GM19328 (cell line): ENCODE measurements at regions not wholly inside any gene's neighbourhood (a gene's known extent, or its start where the extent isn't known, plus 50 kb on each side); places are given as distances from the start of the nearest gene placed in this dataset.

Experiments used
- ATAC-seq: cut with Tn5 transposase; IDR thresholded peaks from one replicate; pipeline ENCODE4 v1.9.1; 2021; ENCODE audit warnings: mild to moderate bottlenecking, moderate library complexity; ENCODE audit not compliant: unreplicated experiment

DNA sequence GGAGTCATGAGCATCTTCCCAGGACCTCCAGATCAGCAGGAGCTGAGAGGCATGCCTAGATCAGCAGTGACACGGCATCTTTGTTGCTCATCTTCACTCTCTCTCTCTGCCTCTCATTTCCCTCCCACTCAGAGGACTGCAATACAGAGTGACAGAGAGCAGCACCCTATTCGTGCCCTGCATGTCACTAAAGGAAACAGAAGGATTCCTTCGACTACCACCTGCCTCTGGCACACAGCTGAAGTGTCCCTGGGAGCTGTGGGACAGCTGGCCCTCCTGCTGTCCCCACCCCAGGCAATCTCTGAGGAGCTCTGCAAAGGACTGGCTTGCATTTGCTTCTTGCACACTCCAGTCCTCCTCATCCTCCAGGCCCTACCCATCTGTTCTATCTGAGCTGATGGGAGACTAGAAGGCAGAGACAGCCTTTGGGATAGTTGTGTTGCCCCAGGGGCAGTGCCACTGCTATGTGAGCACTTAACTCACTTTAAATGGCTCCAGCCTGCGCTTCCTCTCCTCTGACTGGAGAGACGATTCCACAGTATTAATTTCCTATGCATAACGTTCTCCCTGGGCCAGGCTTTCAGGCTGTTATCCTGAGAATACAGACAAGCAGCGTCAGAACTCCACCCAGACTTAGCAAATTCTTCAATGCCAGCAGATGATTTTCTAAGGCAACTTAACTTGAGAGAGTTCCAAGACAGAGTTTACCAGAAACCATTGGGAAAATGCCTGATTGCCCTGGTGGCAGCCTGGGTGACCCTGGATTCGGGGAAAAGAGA is 167.6 kb upstream of the MAP1B start:
- ATAC-seq = no peak

DNA sequence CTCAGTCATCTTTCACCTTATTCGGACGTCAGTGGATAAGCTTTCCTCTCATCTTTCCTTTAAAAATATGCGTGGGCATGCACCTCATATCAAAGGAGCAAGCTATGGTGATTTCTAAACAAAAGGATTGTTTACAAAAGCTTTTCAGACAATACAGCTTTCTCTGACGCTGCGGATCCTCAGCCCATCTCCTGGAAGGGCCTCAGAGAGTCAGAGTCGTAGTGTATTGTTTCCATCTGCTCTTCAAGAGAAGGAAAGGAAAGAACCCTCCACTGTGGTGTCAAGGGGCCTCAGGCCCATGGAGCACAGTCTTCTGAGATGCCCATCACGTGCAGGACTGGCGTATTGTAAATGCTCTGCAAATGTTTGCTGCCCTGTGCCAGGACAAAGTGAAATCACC is 163.4 kb upstream of the MAP1B start:
- no peak for ATAC-seq

DNA sequence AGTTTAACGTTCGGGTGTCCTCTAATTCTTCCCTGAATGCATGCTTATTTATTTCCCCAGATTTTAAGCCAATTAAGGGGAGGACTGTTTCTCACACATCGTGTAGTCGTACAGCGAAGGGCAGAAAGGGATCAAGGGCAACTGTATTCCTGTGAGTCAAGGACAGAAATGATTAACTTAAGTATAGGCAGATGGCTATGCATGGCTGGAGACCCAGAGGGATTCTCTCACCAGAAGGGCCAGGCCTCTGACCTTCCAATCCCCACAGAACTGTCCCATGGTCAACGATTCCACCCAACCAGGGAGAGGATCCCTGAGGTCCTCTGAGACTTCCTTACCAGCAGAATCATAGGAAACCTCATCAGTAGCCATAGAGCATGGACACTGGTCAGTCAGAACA is 161.8 kb upstream of the MAP1B start:
- no peak for ATAC-seq

DNA sequence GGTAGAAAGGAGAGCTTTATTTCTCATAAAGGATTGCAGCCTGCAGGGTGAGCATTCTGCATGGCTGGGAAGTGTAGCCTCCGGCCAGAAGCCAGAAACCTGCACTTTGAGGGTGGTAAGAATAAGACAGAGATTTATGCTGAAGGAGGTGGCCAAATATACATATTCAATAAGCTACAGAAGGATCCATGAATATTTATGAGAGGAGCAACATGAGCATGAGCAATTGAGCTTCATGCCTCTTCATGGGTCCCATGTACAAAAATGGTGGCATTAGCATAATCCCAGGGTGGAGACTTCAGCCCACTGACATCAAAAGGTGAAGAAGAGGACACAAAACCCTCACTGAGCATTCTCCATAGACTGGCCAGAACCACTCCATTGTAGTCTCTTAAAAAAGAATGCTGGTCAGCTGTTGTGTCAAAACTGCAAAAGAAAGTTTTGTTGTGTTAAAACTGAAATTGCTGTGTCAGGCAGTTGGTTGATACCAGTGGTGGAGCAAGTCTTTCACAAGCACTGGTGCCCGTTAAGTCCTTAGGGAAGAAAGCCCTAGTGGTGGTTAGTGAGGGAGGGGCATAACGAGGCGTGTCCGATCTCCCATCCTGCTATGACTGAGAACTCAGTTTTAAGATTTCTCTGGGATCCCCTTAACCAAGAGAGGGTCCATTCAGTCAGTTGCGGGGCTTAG is 160.8 kb upstream of the MAP1B start:
- no peak for ATAC-seq

DNA sequence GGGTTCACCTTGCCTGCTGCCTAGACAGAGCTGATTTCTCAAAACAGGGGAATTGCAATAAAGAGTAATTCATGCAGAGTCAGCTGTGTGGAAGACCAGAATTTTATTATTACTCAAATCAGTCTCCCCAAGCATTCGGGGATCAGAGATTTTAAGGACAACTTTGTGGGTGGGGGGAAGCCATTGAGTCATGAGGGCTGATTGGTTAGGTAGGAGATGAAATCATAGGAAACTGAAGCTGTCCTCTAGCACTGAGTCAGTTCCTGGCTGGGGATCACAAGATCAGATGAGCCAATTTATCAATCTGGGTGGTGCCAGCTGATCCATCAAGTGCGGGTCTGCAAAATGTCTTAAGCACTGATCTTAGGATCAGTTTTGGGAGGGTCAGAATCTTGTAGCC is 159.1 kb upstream of the MAP1B start:
- ATAC-seq = no peak

DNA sequence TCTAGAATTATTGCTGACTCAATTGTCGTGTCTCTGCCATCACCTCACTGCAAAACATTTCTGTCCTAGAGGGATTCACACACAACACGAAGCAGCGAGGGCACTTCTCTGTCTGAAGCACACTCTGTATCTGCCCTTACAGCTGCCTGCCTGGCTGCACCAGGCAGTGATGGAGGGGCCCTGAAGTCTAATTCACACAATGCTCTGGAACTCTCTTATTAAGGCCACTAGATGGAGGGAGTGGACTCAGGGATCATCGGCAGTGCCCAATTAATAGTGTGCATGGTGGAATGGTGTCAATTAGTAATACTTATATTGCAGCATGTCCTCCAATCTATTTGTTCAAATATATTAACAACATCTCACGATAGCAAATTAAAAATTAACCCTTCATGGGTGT is 157.5 kb upstream of the MAP1B start:
- no peak for ATAC-seq

DNA sequence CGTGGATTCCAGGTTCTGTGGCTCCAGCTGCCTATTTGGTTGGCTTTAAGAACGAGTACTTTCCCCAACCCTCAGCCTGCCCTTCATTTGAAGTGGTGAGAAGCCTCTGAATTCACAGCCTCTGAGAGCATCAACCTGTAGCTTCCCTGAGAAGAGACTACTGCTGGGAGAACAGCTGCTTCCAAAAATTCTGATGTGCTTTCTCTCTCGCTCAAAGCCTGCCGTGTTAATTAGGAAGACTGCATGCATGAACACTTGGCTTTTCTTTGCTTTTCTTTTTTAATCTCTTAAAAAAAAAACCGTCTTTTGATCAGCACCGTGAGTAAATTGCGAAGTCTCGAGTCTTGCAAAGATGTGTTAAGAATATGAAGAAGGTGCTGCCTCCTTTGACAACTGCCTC is 153.4 kb upstream of the MAP1B start:
- no peak for ATAC-seq

DNA sequence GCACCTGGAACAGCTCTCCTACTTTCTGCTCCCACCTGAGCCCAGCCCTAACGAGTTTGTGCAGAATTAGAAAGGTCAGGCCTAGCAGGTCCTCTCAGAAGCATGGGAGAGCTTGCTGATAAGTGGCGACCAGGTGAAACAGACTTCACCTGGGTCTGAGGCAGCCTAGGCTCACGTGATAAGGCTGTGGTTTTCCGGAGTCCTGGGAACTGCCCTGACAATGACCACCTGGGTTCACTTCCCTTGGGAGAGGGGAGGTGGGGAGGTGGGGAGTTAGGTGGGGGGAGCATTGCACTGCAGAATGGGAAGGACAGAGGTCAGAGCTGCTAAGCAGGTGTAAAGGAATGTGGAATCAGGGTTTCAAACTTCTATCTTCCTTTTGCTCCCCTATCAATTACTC is 152.9 kb upstream of the MAP1B start:
- no peak for ATAC-seq

DNA sequence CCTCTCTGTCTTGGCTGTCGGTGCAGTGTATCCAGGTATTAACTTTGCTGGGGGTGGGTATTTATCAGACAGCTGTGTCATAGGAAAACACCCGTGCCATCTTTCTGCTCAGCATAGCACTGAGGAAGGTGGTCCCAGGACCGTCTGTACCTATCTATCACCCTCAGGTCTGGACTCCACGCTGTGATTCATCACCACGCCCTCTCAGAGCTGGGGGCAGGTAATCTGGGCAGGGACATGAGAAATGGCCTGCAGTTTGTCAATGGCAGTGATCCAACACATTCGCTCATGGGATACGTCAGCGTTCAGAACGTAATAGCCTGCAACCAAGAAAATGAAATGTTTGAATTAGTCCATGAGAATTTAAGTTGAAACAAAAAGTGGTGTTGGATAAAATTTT is 151.6 kb upstream of the MAP1B start:
- ATAC-seq = no peak

DNA sequence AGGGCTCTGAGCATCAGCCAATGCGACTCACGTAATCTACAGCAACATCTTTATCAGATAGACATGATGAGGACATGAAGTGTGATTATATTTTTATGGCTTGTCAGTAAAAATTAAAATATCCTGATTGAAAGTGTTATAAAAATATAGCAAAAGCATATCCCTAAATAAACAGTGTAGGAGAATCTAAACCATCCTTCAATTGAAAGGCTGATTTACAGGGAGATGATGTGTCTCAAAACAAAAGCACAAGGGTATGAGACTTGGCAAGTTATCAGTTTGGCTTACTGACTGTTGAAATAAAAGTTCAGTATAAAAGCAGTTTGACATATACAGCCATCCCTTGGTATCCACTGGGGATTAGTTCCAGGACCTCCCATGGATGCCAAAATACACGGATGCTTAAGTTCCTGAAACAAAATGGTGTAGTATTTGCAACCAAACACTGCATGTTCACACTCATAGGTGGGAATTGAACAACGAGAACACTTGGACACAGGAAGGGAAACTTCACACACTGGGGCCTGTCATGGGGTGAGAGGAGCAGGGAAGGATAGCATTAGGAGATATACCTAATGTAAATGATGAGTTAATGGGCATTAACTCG is 149.9 kb upstream of the MAP1B start:
- no peak for ATAC-seq

DNA sequence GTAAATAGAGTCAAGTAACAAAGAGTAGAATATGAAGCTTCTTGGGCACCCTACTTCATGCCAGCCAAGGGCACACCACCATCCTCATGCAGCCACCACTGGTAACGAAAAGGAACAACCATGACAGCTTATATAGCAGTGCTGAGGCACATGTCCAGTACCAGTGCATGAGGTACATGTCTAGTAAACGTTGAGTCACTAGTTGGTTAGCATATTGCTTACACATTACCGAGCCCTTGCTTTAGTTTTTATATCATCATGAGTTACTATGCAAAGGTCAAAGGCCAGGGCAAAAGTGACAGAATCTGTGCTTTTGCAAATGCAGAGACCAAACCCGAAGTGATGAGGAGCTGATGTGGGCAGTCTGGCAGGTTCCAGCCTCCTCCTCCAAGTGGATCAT is 147.1 kb upstream of the MAP1B start:
- ATAC-seq = no peak

DNA sequence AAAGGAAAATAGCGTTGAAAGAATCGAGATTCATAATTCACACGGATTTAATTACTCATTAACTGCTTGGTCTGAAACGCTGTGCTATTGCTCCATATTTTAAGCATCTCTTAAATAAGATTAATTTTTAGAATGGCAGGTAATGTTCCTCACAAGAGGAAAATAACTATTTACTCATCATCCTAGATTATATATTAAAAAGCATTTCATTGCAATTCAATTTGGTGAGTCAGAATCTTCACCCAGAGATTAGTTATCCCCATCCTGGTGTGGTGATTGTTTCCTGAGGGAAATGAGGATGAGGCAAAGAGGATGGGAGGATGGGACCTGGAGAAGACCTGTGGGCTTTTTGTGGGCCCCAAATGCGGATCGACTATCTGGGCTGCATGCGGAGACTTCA is 145.5 kb upstream of the MAP1B start:
- ATAC-seq = no peak

DNA sequence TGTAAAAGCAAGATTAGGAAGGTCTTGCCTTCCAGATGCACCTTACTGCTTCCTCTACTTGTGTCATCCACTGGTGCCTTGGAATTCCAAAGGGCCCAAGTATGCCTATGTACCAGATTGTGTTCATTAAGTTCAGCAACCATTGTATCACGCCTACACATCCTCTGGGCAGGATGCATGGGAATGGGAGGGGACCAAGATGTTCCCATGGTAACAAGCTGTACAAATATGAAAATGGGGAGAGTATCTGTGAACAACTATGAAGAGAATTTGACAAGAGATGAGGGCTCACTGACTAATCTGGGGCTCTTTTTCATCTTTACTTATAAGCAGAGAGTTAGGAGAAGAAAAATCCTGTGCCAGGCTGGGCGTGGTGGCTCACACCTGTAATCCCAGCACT is 137.8 kb upstream of the MAP1B start:
- ATAC-seq = no peak

DNA sequence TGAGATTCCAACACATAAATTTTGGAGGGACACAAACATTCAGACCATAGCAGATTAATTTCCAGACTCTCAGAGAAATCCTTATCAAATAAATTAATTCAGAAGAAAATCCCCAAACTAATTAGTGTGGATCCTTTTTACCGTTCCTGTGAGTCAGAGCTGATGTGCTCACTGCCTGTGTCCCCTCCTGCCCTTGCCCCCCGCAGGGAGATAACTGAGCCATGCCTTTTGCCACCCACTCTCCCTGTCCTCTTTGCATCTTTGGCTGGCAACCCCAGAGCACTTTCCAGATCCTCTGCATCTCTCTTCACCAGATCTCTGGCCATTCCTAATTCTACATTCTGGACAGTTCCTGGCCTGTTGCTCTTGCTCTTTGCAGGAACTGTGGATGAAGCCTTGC is 135.4 kb upstream of the MAP1B start:
- no peak for ATAC-seq

DNA sequence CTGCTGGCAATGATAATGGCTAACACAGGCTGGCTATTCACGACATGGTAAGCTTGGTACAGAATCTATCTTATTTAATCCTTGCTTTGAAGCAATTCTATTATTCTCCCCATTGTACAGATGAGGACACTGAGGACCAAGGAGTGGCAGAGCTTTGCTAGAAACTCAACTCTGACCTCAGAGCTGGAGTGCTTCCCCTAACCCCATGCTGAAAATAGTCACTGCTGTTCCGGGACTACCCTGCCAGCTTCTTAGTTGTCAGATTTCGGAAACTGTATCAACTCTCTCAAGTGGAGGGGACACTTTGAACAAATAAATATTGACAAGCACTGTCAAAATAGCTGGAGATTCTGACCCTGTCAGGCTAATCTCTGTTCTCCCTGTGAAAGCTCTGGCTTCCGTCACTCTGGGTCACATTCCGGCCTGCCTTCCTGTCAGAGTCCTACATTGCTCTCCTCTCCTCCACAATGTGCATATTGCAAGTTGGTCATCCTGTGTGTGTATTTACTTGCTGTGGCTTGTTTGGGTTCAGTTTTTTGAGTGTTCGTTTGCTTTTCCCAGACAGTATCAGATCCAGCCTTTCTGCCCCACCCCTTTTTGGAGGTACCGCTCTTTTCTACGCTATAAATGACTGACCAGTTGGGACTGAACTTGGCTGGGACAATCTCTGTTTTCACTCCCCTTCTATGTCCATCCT is 134.3 kb upstream of the MAP1B start:
- ATAC-seq = no peak

DNA sequence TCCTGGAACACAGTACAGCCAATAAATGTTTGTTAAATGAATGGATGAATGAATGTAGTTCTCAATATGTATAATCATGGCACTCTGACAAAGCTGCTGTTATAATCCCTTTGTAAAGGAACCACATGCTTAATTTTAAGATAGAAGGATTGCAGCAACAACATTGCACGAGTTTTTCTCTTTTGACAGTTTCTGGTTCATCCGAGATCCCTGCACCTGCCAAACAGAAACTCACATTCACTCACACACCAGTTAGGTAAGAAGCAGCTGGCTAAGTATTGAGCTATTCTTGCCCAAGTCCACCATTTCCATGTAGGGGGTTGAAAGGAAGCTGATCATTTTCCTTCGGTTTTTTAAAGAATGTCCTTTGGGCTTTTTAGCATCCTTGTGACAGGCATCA is 133.7 kb upstream of the MAP1B start:
- no peak for ATAC-seq

DNA sequence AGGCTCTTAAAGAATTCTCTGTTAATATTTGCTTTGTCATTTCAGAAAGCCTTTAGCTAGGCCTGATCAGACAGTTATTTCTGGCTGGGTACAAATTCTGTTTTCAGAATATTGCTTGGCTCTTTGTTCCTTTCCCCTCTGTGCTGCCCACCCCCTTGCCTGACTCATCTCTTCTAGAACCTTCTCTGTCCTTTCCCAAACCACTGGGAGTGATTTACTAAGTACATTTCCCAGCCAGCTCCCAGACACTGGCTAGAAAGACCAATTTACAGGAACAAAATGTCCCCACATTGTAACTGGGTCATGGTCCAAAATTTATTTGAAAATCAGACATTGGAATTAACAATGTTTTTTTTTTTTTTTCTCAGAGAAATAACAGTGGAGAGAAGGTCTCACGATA is 133.1 kb upstream of the MAP1B start:
- no peak for ATAC-seq

DNA sequence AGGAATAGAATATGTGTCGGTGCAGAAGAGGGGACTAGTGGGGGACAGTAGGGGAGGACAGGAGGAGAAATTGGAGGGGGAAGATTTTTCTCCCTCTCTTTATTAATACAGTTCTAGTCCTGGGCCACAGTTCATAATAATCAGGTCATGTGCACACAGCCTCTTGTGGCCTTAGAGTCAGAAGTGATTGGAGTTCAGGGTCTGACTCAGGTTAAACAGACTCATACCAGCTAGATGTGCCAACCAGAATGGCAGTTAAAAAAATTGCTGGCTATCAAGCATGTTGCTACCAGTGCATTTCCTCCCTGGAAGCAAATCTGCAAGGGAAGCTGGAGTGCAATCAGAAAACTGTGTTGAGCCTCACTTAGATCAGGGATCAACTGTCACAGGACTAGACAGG is 132.7 kb upstream of the MAP1B start:
- no peak for ATAC-seq

DNA sequence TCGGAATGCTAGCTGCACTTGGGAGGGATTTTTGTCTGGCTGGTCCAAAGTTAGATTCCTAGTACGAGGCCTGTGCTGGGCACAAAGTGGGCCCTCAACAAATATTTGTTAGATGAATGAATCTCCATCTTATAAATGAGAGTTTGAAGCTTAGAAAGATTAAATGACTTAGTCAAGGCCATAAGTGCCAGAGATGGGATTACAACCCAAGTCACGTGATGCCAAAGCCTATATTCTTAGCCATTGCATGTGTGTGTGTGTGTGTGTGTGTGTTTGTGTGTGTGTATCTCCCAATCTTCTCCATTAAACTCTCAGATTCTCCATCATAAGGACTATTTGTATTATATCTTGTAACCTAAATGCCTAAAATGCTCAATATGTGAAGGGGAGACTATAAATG is 130.8 kb upstream of the MAP1B start:
- no peak for ATAC-seq

DNA sequence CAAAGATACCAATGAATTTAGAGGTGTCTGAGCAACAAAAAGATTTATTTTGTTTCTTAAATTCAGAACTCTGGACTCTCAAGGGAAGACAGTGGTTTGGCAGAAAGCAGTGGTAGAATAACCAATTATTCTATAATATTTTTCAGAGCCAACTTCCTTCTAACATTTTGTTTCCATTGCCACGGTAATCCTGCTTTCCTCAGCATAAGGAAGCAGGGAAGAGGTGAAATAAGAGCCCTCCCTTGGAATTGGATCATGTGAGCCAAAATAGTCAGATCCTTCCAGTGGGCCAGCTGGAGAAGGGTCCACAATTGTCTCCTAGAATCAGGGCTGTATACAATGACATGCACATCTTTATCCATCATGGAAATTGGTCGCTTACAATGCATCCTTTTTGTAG is 130.0 kb upstream of the MAP1B start:
- no peak for ATAC-seq

DNA sequence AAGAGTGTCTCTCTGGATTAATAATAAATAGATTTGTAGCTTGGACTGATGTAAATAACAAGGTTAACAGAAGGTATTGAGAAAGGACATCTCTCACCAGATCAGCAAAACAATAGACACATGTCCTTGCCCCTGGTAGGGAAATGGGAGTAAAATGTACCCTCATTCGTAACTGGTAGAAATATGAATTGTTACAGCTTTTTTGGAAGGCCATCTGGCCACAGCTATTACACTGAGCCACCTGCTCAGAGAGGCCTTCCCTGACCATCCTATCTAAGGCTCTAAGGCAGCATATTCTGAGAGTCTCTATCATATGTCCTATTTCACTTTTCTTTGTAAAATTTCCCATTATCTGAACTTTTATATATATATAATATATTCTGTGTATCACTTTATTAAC is 129.1 kb upstream of the MAP1B start:
- ATAC-seq = no peak
